HCEC 1CT (cell line): ENCODE measurements at regions not wholly inside any gene's neighbourhood (a gene's known extent, or its start where the extent isn't known, plus 50 kb on each side); places are given as distances from the start of the nearest gene placed in this dataset.

Experiments
- DNase-seq: peaks from one replicate; pipeline ENCODE4 v3.0.0-alpha.2; 2017

- DNase-seq, result no peak
Observed at GRCh38 chr5:67308988-67309688, 112.5 kb upstream of the CD180 start.

DNA sequence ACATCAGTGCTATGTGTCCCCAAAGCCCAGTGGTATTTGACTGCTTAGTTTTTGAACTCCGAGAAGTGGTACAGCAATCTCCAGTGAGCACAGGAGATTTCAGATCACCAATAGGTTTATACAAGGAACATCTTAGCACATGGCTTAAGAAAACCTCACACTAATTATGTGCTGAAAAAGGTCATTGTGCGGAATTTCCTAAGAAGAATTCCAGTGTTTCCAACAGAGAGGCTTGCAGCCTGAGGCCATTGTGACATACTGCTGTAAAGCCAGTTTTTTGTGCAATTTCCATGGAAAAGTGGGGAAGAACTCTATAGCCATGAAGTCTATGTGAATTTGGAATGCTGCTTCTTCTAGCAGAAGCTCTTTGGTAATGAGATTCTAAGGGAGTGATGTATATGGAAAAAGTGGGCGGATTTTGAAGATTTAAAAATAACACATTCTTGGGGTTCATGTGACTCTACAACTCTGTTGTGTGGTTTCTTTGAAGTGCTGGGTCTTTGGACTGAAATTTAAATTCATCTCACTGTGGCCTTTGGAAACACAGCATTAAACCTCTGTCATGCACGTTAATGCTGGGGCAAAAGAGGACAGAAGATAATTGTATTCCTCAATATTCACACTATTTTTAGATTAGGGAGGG is 110.5 kb upstream of the CD180 start:
- DNase-seq, result no peak

DNA sequence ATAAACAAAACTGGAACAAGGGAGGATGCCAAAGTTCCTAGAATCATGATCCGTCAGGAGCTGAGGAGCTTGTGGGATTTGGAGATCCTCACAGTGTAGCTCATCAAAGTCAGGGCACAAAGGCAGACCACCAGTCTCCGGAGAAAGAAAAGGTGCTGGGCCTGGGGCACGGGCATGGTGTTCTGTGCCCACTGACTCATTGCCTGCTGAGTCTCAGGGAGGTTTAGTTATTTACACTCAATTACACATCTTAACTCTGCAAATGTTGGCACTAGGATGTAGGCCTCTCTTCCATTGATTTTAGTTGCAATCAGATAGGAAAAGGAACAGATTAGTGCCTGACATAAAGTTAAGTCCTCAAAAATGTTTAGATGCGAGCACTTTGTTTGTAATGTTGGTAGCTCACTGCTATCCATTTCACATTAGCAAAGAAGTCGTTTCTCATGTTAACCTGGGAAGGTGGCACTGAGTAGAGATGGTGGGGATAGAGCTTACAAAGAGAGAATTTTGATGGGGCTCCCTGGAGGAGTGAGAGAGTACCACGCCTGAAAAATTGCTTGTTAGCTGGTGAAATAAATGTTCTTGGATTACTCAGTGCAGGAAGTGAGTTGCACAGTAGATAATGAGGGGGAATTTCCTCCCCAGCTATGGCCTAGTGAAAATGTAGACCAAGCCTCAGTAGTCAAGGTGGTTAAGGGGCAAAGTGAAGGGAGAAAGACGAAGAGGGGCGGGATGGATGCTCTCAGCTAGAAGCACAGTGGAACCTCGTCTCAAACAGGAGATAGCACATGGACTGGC is 109.5 kb upstream of the CD180 start:
- peak; percentile 69 for DNase-seq

DNA sequence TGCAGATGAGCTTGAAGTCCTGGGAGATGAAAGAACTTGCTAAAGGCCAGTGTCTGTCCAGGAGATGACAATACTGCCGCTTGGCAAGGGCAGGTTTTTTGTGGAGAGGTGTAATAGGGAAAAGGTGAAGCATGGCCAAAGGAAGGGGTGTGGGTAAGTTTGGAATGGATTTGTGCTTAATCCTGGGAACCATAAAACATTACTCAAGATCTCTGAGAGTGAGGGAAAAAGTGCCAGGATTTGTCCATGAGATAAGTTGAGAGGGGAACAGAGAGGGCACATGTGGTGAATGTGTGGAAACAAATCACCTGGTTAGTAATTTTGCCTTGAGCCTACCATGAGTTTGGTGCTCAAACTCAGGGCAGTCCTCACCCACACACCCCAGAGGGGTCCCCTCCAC is 108.8 kb upstream of the CD180 start:
- DNase-seq, result no peak

DNA sequence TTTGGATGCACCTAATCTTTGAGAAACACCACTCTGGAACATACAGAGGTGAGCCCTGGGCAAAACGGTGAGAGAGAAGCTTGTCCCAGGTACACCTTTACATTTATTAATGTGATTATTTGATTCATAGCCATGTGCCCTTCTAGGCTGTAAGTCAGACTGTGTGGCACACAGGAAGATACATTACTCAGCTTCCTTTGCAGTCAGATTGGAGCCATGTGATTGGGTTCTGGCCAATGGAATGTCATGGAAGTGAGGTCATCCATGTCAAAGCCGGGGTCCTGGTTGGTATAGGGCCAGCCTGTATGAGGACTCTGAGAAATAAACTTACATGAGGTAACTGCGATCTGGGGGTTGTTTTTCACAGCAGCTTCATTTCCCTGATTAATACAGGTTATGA is 106.8 kb upstream of the CD180 start:
- peak; percentile 81 for DNase-seq

- peak; percentile 98 for DNase-seq
Observed at GRCh38 chr5:67301285-67301903, 104.8 kb upstream of the CD180 start.

DNA sequence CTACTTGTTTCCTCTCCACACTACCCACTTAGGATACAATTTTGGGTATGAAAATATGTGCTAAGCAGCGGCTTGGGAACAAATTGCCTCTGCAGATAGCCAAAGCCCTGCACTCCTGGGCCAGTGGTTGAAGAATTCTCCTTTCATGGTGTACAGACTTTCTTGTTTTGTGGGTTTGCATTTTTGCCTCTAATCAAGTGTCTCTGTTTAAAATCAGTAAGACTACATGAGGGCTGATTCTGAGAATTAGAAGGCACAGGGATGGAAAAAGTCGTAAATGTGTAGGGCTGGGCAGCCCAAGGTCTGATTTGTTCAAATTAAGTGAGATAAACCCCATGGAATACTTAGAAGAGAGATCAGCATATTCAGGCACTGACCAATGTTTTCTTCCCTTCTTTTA is 103.7 kb upstream of the CD180 start:
- no peak for DNase-seq

DNA sequence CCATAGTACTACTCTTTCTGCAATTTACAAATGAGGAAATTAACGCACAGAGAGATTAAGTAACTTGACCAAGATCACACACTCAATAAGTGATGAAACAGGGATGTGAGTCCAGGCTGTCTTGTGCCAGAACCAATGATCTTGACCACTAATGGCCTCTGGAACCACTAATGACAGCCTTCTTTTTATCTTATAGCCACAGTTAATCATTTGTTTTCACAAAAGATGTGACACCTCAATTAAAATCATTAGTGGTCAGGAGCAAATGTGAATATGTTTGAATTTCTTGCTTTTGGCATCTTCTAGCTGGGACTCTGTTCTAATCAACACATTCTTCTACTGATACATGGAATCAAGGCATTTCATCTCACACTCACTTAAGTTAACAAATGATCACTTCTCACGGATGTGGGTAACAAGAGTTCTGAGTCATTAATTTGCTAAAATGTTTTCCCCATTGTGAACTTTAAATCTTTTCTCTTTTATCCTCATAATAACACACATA is 102.7 kb upstream of the CD180 start:
- peak; percentile 34 for DNase-seq

GRCh38 chr5:67297802-67298532 is 101.4 kb upstream of the CD180 start:
- no peak for DNase-seq

GRCh38 chr5:67297376-67297775 is 100.8 kb upstream of the CD180 start:
- no peak for DNase-seq

GRCh38 chr5:67294266-67294938 is 97.8 kb upstream of the CD180 start:
- no peak for DNase-seq

- no peak for DNase-seq
Observed at GRCh38 chr5:67293226-67293625, 96.6 kb upstream of the CD180 start.

DNA sequence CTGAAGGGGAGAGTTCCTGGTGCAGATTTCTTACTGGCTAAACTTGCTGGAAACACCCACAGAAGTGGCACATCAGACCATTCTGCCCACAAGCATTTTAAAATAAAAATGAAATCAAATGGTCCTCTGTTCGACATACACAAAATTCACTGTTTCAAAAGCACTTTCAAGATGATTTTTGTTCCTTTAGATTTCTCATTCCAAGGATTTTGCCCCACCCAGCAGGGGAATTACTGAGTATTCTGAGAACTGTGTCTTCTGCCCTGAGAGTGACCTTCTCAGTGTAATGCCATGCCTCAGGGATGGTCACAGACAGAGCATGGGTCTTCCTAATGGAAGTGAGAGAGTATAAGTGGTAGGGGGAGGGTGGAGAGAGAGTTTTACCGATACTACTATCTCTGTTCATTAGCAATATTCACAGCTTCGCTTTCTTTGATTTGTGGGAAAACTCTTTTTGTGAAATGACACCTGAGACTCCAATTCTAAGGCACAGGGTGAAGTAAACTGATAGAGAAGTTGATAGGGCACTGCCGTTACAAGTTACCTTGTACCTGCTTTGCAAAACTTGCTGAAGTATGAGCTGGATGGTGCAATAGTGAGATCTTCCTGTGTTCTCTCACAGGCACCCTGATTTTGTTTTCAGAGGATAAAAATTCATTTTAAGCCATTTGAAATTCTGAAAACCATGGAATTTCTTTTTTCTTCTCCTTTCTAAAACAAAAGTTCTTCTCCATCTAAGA is 95.8 kb upstream of the CD180 start:
- no peak for DNase-seq

DNA sequence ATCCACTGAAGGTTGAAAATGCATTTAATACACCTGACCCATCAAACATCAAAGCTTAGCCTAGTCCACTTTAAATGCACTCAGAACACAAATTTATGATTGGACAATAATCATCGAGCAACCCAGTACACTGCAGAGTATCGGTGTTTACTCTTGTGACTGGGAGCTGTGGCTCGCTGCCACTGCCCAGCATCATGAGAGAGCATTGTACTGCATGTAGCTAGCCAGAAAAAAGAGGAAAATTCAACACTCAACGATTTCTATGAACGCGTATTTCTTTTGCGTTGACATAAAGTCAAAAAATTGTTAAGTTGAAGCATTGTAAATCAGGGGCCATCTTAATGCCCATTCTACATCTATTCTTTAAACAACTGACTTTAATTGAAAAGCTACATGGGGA is 95.1 kb upstream of the CD180 start:
- no peak for DNase-seq

DNA sequence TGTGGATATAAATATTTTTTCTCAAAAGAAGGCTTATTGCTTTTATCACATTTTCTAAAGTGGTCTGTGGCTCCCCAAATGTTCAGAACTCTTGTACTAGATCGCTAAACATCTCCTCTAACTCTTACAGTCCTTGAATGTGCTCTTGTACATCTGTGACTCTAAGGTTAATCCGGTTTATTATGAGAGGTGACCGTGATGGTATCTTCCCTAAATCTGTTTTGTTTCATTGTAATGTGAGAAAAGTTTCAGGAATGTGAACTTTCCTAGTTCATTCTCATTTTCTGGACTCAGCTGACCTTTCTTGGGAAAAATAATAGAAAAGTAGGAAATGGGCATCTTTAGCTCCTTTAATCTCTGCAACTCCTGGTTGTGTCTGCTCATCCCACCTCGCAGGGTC is 94.5 kb upstream of the CD180 start:
- DNase-seq, result peak; percentile 35

GRCh38 chr5:67290655-67291054 is 94.1 kb upstream of the CD180 start:
- peak; percentile 75 for DNase-seq

GRCh38 chr5:67289763-67290521 is 93.3 kb upstream of the CD180 start:
- no peak for DNase-seq

GRCh38 chr5:67287510-67288268 is 91.1 kb upstream of the CD180 start:
- DNase-seq, result peak; percentile 71

DNA sequence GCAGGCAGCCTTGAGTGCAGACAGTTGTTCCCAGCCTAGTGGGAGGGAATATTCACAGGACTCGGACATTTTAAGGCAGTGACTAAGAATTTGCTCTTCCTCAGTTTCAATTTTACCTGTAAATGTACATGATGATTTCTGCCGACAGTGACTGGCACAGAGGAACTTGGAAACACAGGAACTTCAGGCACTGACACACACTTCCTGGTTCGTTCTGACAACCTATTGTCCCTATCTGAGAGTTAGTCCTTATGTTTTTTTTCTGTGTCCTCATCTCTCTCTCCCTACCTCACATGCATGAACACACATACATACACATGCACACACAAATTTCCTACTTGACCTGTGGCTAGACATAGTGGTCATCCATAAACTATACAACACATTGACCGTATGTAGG is 89.4 kb upstream of the CD180 start:
- DNase-seq, result no peak

- DNase-seq, result no peak
Observed at GRCh38 chr5:67283988-67284487, 87.4 kb upstream of the CD180 start.
